H9 (cell line): ENCODE measurements at regions not wholly inside any gene's neighbourhood (a gene's known extent, or its start where the extent isn't known, plus 50 kb on each side); places are given as distances from the start of the nearest gene placed in this dataset.

Experiments used
- DNase-seq: peaks from one replicate; pipeline ENCODE4 v3.0.0-alpha.2; 2017
- H2AFZ ChIP-seq: one replicate; pipeline ENCODE4 v1.6.1; 2013; ENCODE audit warnings: mild to moderate bottlenecking, low read length, control low read depth, moderate library complexity
- H2AK5ac ChIP-seq: 2 replicates; pipeline ENCODE4 v1.6.1; 2013; ENCODE audit warnings: low read length, control low read depth, mixed read lengths; ENCODE audit not compliant: insufficient read length
- H2BK120ac ChIP-seq: one replicate; pipeline ENCODE4 v1.6.1; 2013; ENCODE audit warnings: low read depth, mild to moderate bottlenecking, low read length, control low read depth, inconsistent platforms; ENCODE audit not compliant: poor library complexity, severe bottlenecking
- H2BK12ac ChIP-seq: 2 replicates; pipeline ENCODE4 v1.6.1; 2013; ENCODE audit warnings: low read length, control low read depth, mixed read lengths, low read depth; ENCODE audit not compliant: insufficient read length
- H2BK15ac ChIP-seq: 2 replicates; pipeline ENCODE4 v1.6.1; 2013; ENCODE audit warnings: low read depth, low read length, control low read depth
- H2BK20ac ChIP-seq: one replicate; pipeline ENCODE4 v1.6.1; 2013; ENCODE audit warnings: low read depth, mild to moderate bottlenecking, low read length, control low read depth, inconsistent platforms; ENCODE audit not compliant: poor library complexity, severe bottlenecking
- H2BK5ac ChIP-seq: 2 replicates; pipeline ENCODE4 v1.6.1; 2013; ENCODE audit warnings: low read length, control low read depth, mixed read lengths; ENCODE audit not compliant: insufficient read length
- H3K14ac ChIP-seq: 2 replicates; pipeline ENCODE4 v1.6.1; 2013; ENCODE audit warnings: low read length, control low read depth; ENCODE audit not compliant: insufficient read depth
- H3K18ac ChIP-seq: 2 replicates; pipeline ENCODE4 v1.6.1; 2013; ENCODE audit warnings: low read depth, mild to moderate bottlenecking, mixed read lengths, low read length, control low read depth; ENCODE audit not compliant: insufficient read length
- H3K23ac ChIP-seq: 2 replicates; pipeline ENCODE4 v1.6.1; 2013; ENCODE audit warnings: low read length, control low read depth, mixed read lengths, low read depth; ENCODE audit not compliant: insufficient read length
- H3K23me2 ChIP-seq: 2 replicates; pipeline ENCODE4 v1.6.1; 2013; ENCODE audit warnings: low read depth, mild to moderate bottlenecking, mixed read lengths, low read length, control low read depth; ENCODE audit not compliant: insufficient read length, poor library complexity, severe bottlenecking
- H3K27ac ChIP-seq: 2 replicates; pipeline ENCODE4 v1.5.1; 2013; ENCODE audit warnings: low read length, control low read depth, mixed read lengths, low read depth; ENCODE audit not compliant: insufficient read length
- H3K27me3 ChIP-seq: 2 replicates; pipeline ENCODE4 v1.6.1; 2013; ENCODE audit warnings: low read length, control low read depth, inconsistent platforms; ENCODE audit not compliant: insufficient read depth
- H3K4ac ChIP-seq: 2 replicates; pipeline ENCODE4 v1.6.1; 2013; ENCODE audit warnings: low read depth, mild to moderate bottlenecking, control low read depth, inconsistent platforms, low read length, moderate library complexity
- H3K4me1 ChIP-seq: 2 replicates; pipeline ENCODE4 v1.6.1; 2013; ENCODE audit warnings: low read length, control low read depth, inconsistent platforms; ENCODE audit not compliant: insufficient read depth
- H3K4me2 ChIP-seq: 2 replicates; pipeline ENCODE4 v1.6.1; 2013; ENCODE audit warnings: low read length, control low read depth, mixed read lengths; ENCODE audit not compliant: insufficient read length, insufficient read depth
- H3K56ac ChIP-seq: 2 replicates; pipeline ENCODE4 v1.6.1; 2013; ENCODE audit warnings: low read depth, mild to moderate bottlenecking, mixed read lengths, low read length, control low read depth; ENCODE audit not compliant: insufficient read length
- H3K79me1 ChIP-seq: 2 replicates; pipeline ENCODE4 v1.6.1; 2013; ENCODE audit warnings: low read depth, mild to moderate bottlenecking, moderate library complexity, low read length, control low read depth, inconsistent platforms; ENCODE audit not compliant: insufficient read depth, poor library complexity, severe bottlenecking
- H3K79me2 ChIP-seq: 2 replicates; pipeline ENCODE4 v1.6.1; 2013; ENCODE audit warnings: low read length, control low read depth, inconsistent platforms; ENCODE audit not compliant: insufficient read depth
- H3K9ac ChIP-seq: 2 replicates; pipeline ENCODE4 v1.6.1; 2013; ENCODE audit warnings: low read length, control low read depth, mixed read lengths; ENCODE audit not compliant: insufficient read length; ENCODE audit errors: extremely low read depth
- H3K9me3 ChIP-seq: one replicate; pipeline ENCODE4 v1.6.1; 2013; ENCODE audit warnings: low read depth, low read length, inconsistent platforms; ENCODE audit not compliant: control insufficient read depth
- H3T11ph ChIP-seq: one replicate; pipeline ENCODE4 v1.6.1; 2013; ENCODE audit warnings: mild to moderate bottlenecking, low read length, control low read depth, inconsistent platforms
- H4K20me1 ChIP-seq: one replicate; pipeline ENCODE4 v1.6.1; 2013; ENCODE audit not compliant: control insufficient read depth, insufficient read length, insufficient read depth
- H4K5ac ChIP-seq: 2 replicates; pipeline ENCODE4 v1.6.1; 2013; ENCODE audit warnings: low read depth, mild to moderate bottlenecking, mixed read lengths, low read length, control low read depth; ENCODE audit not compliant: insufficient read length
- H4K8ac ChIP-seq: replicated peaks from 2 replicates; pipeline ENCODE4 v1.6.1; 2013; ENCODE audit warnings: low read length, control low read depth, mixed read lengths, low read depth; ENCODE audit not compliant: insufficient read length
- H4K91ac ChIP-seq: 2 replicates; pipeline ENCODE4 v1.6.1; 2013; ENCODE audit warnings: low read depth, mild to moderate bottlenecking, moderate library complexity, mixed read lengths, low read length, control low read depth; ENCODE audit not compliant: insufficient read length
- H3K27ac Mint-ChIP-seq, 3 experiments: 2 replicates in 2 of 3; 3 replicates in 1 of 3; pipeline ENCODE4 v1.8.0; 2020 to 2021; ENCODE audit warnings: mixed read lengths in 3 of 3, mild to moderate bottlenecking in 1 of 3, moderate library complexity in 1 of 3
- H3K27me3 Mint-ChIP-seq: 2 replicates; pipeline ENCODE4 v1.8.0; 2021; ENCODE audit warnings: low read depth, mild to moderate bottlenecking, moderate library complexity, mixed read lengths
- H3K36me3 Mint-ChIP-seq, 3 experiments: 2 replicates in 2 of 3; 3 replicates in 1 of 3; pipeline ENCODE4 v1.8.0; 2020 to 2021; ENCODE audit warnings: low read depth in 3 of 3, mixed read lengths in 3 of 3; ENCODE audit not compliant: insufficient read depth in 1 of 3
- H3K4me1 Mint-ChIP-seq, 2 experiments: 2 replicates each; pipeline ENCODE4 v1.8.0; 2020; ENCODE audit warnings: mixed read lengths in 2 of 2
- H3K4me3 Mint-ChIP-seq, 2 experiments: 2 replicates in 1 of 2; 3 replicates in 1 of 2; pipeline ENCODE4 v1.8.0; 2020 to 2021; ENCODE audit warnings: mild to moderate bottlenecking in 2 of 2, mixed read lengths in 2 of 2, moderate library complexity in 1 of 2
- H3K9me3 Mint-ChIP-seq, 2 experiments: 2 replicates in 1 of 2; 3 replicates in 1 of 2; pipeline ENCODE4 v1.8.0; 2020; ENCODE audit warnings: mild to moderate bottlenecking in 2 of 2, mixed read lengths in 2 of 2, moderate library complexity in 1 of 2
- CTCF ChIP-seq: fragments of 200-600 bp; sonication (generic); conservative IDR thresholded peaks from 3 replicates; pipeline ENCODE4 v1.8.0; 2021; ENCODE audit warnings: antibody characterized with exemption, mild to moderate bottlenecking
- WGBS: extraction: QIAGEN DNeasy Blood & Tissue Kit; methylation state at CpG from one replicate; pipeline ENCODE4 v1.1.7; 2013; ENCODE audit warnings: missing lambda C conversion rate, low lambda C conversion rate, mixed read lengths; ENCODE audit not compliant: insufficient read length; ENCODE audit errors: extremely low coverage; 5-methylcytosine and 5-hydroxymethylcytosine counted together

GRCh38 chr6:3549314-3549940 is 92.6 kb upstream of the SLC22A23 start:
- H2AFZ ChIP-seq, result no peak overlapping the region
- H3K4ac ChIP-seq, result no peak overlapping the region
- no CpG with 5 or more reads among the region's 7 CpGs for WGBS
- H3K56ac ChIP-seq, result no peak overlapping the region
- H3K23ac ChIP-seq, result no peak overlapping the region
- no peak overlapping the region for H4K8ac ChIP-seq
- no peaks in the 10 kb centered on the region; a peak in 1 of 7 replicates for H3K36me3 Mint-ChIP-seq
- no peak overlapping the region for H3K9ac ChIP-seq
- H3K23me2 ChIP-seq, result no peaks in the 10 kb centered on the region
- no peak overlapping the region for H3K18ac ChIP-seq
- H3K27ac Mint-ChIP-seq, result no peak overlapping the region
- H2BK5ac ChIP-seq, result no peak overlapping the region
- H3T11ph ChIP-seq, result no peak overlapping the region
- H2BK120ac ChIP-seq, result no peak overlapping the region
- H4K20me1 ChIP-seq, result no peaks in the 10 kb centered on the region
- no peak overlapping the region for H2AK5ac ChIP-seq
- H4K5ac ChIP-seq, result no peak overlapping the region
- no peak overlapping the region for H3K4me3 Mint-ChIP-seq
- no peaks in the 10 kb centered on the region for H3K4me1 Mint-ChIP-seq
- TF ChIP-seq CTCF, result no peak
- no peak overlapping the region for H3K4me2 ChIP-seq
- no peak for DNase-seq
- H3K4me1 ChIP-seq, result no peaks in the 10 kb centered on the region
- H3K27ac ChIP-seq, result no peak overlapping the region
- H3K79me1 ChIP-seq, result no peaks in the 10 kb centered on the region
- H3K27me3 Mint-ChIP-seq, result peaks cover 4% of the 10 kb centered on the region
- H3K9me3 ChIP-seq, result no peaks in the 10 kb centered on the region
- H3K9me3 Mint-ChIP-seq, result peaks cover 5 to 11% of the 10 kb centered on the region in 2 experiments; a peak in 4 of 5 replicates
- H4K91ac ChIP-seq, result no peak overlapping the region
- no peak overlapping the region for H2BK20ac ChIP-seq
- H2BK15ac ChIP-seq, result no peak overlapping the region
- no peaks in the 10 kb centered on the region for H3K79me2 ChIP-seq
- no peak overlapping the region for H2BK12ac ChIP-seq
- H3K27me3 ChIP-seq, result no peaks in the 10 kb centered on the region
- H3K14ac ChIP-seq, result no peak overlapping the region
